Stomach (tissue), 8 donors: ENCODE measurements at regions not wholly inside any gene's neighbourhood (a gene's known extent, or its start where the extent isn't known, plus 50 kb on each side); places are given as distances from the start of the nearest gene placed in this dataset.

Experiments
- DNase-seq, 2 donors: peaks; one replicate each; pipeline versions ENCODE4 v3.0.0 to v3.0.0-alpha.2; 2013 to 2019
- H3K27ac ChIP-seq, 5 donors: fragments of 200-600 bp in 4 of 5; sonication (generic) in 4 of 5; one replicate each; pipeline ENCODE4 v1.5.1; 2013 to 2019; ENCODE audit warnings: mild to moderate bottlenecking in 1 of 5, moderate library complexity in 1 of 5
- H3K27me3 ChIP-seq, 3 donors: fragments of 200-600 bp; sonication (generic); one replicate each; pipeline ENCODE4 v1.5.1; 2017 to 2019; ENCODE audit warnings: mixed run types in 1 of 3
- H3K36me3 ChIP-seq, 4 donors: fragments of 200-600 bp; sonication (generic); 1 replicate in 3 of 4; 2 replicates in 1 of 4; pipeline ENCODE4 v1.5.1; 2016 to 2019
- H3K4me1 ChIP-seq, 4 donors: fragments of 200-600 bp; sonication (generic); one replicate each; pipeline ENCODE4 v1.5.1; 2016 to 2019
- H3K4me3 ChIP-seq, 4 donors: fragments of 200-600 bp; sonication (generic) in 3 of 4; one replicate each; pipeline ENCODE4 v1.5.1; 2016 to 2019; ENCODE audit warnings: mild to moderate bottlenecking in 1 of 4
- H3K9me3 ChIP-seq, 4 donors: fragments of 200-600 bp; sonication (generic); one replicate each; pipeline ENCODE4 v1.5.1; 2016 to 2019
- EP300 ChIP-seq: sonication (generic); formaldehyde crosslinking; IDR thresholded peaks from one replicate; pipeline ENCODE4 v1.6.1; 2017; ENCODE audit warnings: antibody characterized with exemption
- POLR2A ChIP-seq, 4 donors: fragments of 450-650 bp; IDR thresholded peaks; one replicate each; pipeline ENCODE4 v1.6.1; 2016; ENCODE audit warnings: antibody characterized with exemption in 4 of 4, control low read depth in 2 of 4, mild to moderate bottlenecking in 1 of 4, moderate library complexity in 1 of 4
- POLR2AphosphoS5 ChIP-seq, 3 donors: sonication (generic); formaldehyde crosslinking; IDR thresholded peaks; one replicate each; pipeline ENCODE4 v1.6.1; 2016; ENCODE audit warnings: antibody characterized with exemption in 3 of 3
- WGBS, 5 donors: extraction: QIAGEN DNeasy Blood & Tissue Kit in 3 of 5; methylation state at CpG; one replicate each; pipeline versions ENCODE4 v1.1.5 to v1.1.7; 2013 to 2018; 5-methylcytosine and 5-hydroxymethylcytosine counted together
- intact Hi-C: fragments of 100-400 bp; cut with DNase I; formaldehyde crosslinking; loops from one replicate; pipeline ENCODE4 v1.15.1; 2023; ENCODE audit warnings: low total_unique reads
- TF ChIP-seq, protein P1 (sequence below), 7 experiments: fragments of 450-650 bp in 4 of 7; fragments of 200-600 bp in 3 of 7; sonication (generic) in 3 of 7; IDR thresholded peaks; one replicate each; pipeline ENCODE4 v1.5.1; 2016 to 2019; ENCODE audit warnings: antibody characterized with exemption in 7 of 7, control low read depth in 2 of 7, mild to moderate bottlenecking in 1 of 7
- donor health status: healthy with polysubstance abuse.
- donor health status: Bipolar disorder and iron deficiency.
- donor health status: healthy.

DNA sequence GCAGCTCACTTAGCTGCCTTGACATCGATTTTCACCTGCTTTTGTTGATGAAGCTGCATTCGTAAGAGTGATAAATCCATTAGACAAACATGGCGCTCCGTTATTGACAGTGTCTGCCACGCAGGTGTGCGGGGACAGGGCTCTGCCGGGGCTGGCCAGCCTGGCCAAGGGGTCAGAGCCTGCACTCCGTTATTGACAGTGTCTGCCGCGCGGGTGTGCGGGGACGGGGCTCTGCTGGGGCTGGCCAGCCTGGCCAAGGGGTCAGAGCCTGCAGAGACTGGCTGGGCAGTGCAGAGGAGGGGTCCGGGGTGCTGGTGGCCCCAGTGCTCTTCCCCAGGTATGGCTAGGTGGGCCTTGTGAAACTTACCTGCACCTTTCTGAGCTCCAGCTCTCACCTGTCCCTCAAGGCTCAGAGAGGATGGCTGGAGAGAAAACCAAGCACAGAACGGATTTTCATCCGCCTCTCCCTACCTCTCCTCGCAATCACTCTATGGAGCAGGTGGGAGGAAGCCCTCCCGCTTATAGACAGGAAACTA, 101.6 kb upstream of the B3GAT1 start:
- no peak for DNase-seq
- peaks cover 0 to 37% (median 0%) of the 10 kb centered on the region in 3 donors for H3K27me3 ChIP-seq
- intact Hi-C loops: no loop called here
- peaks cover 0 to 11% (median 0%) of the 10 kb centered on the region in 4 donors for H3K4me1 ChIP-seq
- TF ChIP-seq POLR2A (IDR thresholded peaks at IDR 0.05) (no peak), EP300 (no peak), POLR2AphosphoS5 (IDR thresholded peaks at IDR 0.05) (no peak)
- TF ChIP-seq, protein P1, sequence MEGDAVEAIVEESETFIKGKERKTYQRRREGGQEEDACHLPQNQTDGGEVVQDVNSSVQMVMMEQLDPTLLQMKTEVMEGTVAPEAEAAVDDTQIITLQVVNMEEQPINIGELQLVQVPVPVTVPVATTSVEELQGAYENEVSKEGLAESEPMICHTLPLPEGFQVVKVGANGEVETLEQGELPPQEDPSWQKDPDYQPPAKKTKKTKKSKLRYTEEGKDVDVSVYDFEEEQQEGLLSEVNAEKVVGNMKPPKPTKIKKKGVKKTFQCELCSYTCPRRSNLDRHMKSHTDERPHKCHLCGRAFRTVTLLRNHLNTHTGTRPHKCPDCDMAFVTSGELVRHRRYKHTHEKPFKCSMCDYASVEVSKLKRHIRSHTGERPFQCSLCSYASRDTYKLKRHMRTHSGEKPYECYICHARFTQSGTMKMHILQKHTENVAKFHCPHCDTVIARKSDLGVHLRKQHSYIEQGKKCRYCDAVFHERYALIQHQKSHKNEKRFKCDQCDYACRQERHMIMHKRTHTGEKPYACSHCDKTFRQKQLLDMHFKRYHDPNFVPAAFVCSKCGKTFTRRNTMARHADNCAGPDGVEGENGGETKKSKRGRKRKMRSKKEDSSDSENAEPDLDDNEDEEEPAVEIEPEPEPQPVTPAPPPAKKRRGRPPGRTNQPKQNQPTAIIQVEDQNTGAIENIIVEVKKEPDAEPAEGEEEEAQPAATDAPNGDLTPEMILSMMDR (IDR thresholded peaks at IDR 0.05): no peak
- no peaks in the 10 kb centered on the region for H3K36me3 ChIP-seq
- H3K4me3 ChIP-seq: no peak overlapping the region
- no peaks in the 10 kb centered on the region for H3K9me3 ChIP-seq
- no peak overlapping the region for H3K27ac ChIP-seq
- 54 to 65% (median 58%) methylated on average over 18 of the region's 18 CpGs for WGBS, 5 donors

- 81 to 84% (median 82%) methylated on average over 19 to 21 of the region's 21 CpGs for WGBS, 5 donors
- peaks cover 0 to 34% (median 0%) of the 10 kb centered on the region in 3 donors for H3K27me3 ChIP-seq
These were observed 100.8 kb upstream of the B3GAT1 start for GRCh38 chr11:134512571-134513538.

DNA sequence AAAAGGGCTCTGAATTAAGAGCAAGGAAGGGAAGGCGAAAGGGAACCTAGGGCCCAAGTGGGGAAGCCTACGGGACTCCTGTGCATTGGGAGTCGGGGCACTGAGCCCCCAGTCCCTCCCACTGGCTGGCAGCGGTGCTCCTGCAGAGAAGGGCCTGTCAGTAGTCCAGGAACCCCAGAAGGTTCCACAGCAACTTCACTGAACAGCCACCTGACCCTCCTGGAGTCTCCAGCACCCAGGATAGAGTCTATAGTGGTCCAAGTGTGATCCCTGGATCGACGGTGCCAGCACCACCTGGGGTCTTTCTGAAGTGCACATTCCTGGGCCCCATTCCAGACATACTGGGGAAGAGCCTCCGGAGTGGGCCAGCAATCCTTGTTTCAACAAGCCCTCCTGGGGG, 100.0 kb upstream of the B3GAT1 start:
- DNase-seq: peak in 1 of 2 donors; percentile 18
- no peaks in the 10 kb centered on the region for H3K4me1 ChIP-seq
- peaks cover 0 to 34% (median 0%) of the 10 kb centered on the region in 3 donors for H3K27me3 ChIP-seq
- TF ChIP-seq, protein P1 (IDR thresholded peaks at IDR 0.05): no peak
- TF ChIP-seq EP300 (no peak), POLR2A (IDR thresholded peaks at IDR 0.05) (no peak), POLR2AphosphoS5 (IDR thresholded peaks at IDR 0.05) (no peak)
- intact Hi-C loops: no loop called here
- H3K9me3 ChIP-seq: no peaks in the 10 kb centered on the region
- no peak overlapping the region for H3K4me3 ChIP-seq
- H3K36me3 ChIP-seq: no peaks in the 10 kb centered on the region
- WGBS, 5 donors: 75 to 86% (median 83%) methylated on average over 5 to 7 of the region's 7 CpGs
- no peak overlapping the region for H3K27ac ChIP-seq

More at GRCh38 chr11:134512571-134513538, 100.8 kb upstream of the B3GAT1 start:
- no peak overlapping the region for H3K4me3 ChIP-seq
- H3K36me3 ChIP-seq: no peaks in the 10 kb centered on the region
- peaks cover 0 to 8% (median 0%) of the 10 kb centered on the region in 4 donors for H3K4me1 ChIP-seq
- intact Hi-C loops: no loop called here
- DNase-seq: peak in 1 of 2 donors; percentile 23
- H3K27ac ChIP-seq: no peak overlapping the region
- H3K9me3 ChIP-seq: no peaks in the 10 kb centered on the region
- TF ChIP-seq POLR2A (IDR thresholded peaks at IDR 0.05) (no peak), POLR2AphosphoS5 (IDR thresholded peaks at IDR 0.05) (no peak), EP300 (no peak)
- TF ChIP-seq, protein P1 (IDR thresholded peaks at IDR 0.05): no peak

- H3K4me3 ChIP-seq: no peak overlapping the region
- no peak for DNase-seq
- H3K4me1 ChIP-seq: no peaks in the 10 kb centered on the region
- WGBS, 5 donors: 73 to 94% (median 88%) methylated on average over 1 to 2 of the region's 2 CpGs
- H3K9me3 ChIP-seq: no peaks in the 10 kb centered on the region
- TF ChIP-seq EP300 (no peak), POLR2A (IDR thresholded peaks at IDR 0.05) (no peak), POLR2AphosphoS5 (IDR thresholded peaks at IDR 0.05) (no peak)
- TF ChIP-seq, protein P1 (IDR thresholded peaks at IDR 0.05): no peak
- H3K27me3 ChIP-seq: peaks cover 0 to 28% (median 0%) of the 10 kb centered on the region in 3 donors
- intact Hi-C loops: no loop called here
- no peaks in the 10 kb centered on the region for H3K36me3 ChIP-seq
- H3K27ac ChIP-seq: no peak overlapping the region
These were observed 99.2 kb upstream of the B3GAT1 start for GRCh38 chr11:134511255-134511654.
